A673 (cell line): ENCODE measurements at regions not wholly inside any gene's neighbourhood (a gene's known extent, or its start where the extent isn't known, plus 50 kb on each side); places are given as distances from the start of the nearest gene placed in this dataset.
"Not testable (repeated sequence)": the region's sequence is repeated elsewhere in the genome, so short reads cannot be mapped to it uniquely, and the experiment has no call there.

ENCODE experiments used
- BruUV-seq: library from RNA; stranded (reverse); fragments of 400-500 nt; replicated peaks from 2 replicates; lab custom pipeline; 2021; lab: Mats Ljungman, UMichigan
- CTCF ChIA-PET: fragments of 300-600 bp; sonication (Branson Sonifier 250); formaldehyde crosslinking; loops from one replicate; lab custom pipeline; 2022; ENCODE audit warnings: antibody characterized with exemption; lab: Charles Lee
- POLR2A ChIA-PET: fragments of 300-600 bp; sonication (Branson Sonifier 250); formaldehyde crosslinking; loops from one replicate; lab custom pipeline; 2022; ENCODE audit warnings: antibody characterized with exemption; ENCODE audit not compliant: low non-redundant PET; lab: Charles Lee
- DNase-seq: peaks from one replicate; pipeline ENCODE4 v3.0.0-alpha.2; 2015; ENCODE audit warnings: low spot score
- H3K27ac ChIP-seq: fragments of 200-600 bp; sonication (generic); 2 replicates; pipeline ENCODE4 v1.5.1; 2016; ENCODE audit warnings: mixed run types, low read depth, mild to moderate bottlenecking, mixed read lengths, antibody characterized with exemption, low read length; ENCODE audit not compliant: poor library complexity, severe bottlenecking
- H3K27me3 ChIP-seq: fragments of 200-600 bp; sonication (generic); replicated peaks from 2 replicates; pipeline ENCODE4 v1.6.1; 2017; ENCODE audit warnings: mixed run types, low read depth, mild to moderate bottlenecking, mixed read lengths, antibody characterized with exemption, low read length; ENCODE audit not compliant: insufficient read depth, poor library complexity
- H3K36me3 ChIP-seq: fragments of 200-600 bp; sonication (generic); 2 replicates; pipeline ENCODE4 v1.6.1; 2016; ENCODE audit warnings: mixed run types, mild to moderate bottlenecking, mixed read lengths, antibody characterized with exemption, low read length; ENCODE audit not compliant: insufficient read depth, poor library complexity, severe bottlenecking
- H3K4me1 ChIP-seq: fragments of 200-600 bp; sonication (generic); 2 replicates; pipeline ENCODE4 v1.6.1; 2017; ENCODE audit warnings: mixed run types, mild to moderate bottlenecking, mixed read lengths, antibody characterized with exemption, low read length; ENCODE audit not compliant: insufficient read depth, poor library complexity, severe bottlenecking
- H3K4me3 ChIP-seq: fragments of 200-600 bp; sonication (generic); 2 replicates; pipeline ENCODE4 v1.5.1; 2016; ENCODE audit warnings: low read depth, mixed run types, mild to moderate bottlenecking, mixed read lengths, low read length; ENCODE audit not compliant: poor library complexity, severe bottlenecking
- H3K9me3 ChIP-seq: fragments of 200-600 bp; sonication (generic); 2 replicates; pipeline ENCODE4 v1.6.1; 2016; ENCODE audit warnings: mixed run types, low read depth, mild to moderate bottlenecking, mixed read lengths, antibody characterized with exemption, low read length; ENCODE audit not compliant: poor library complexity, severe bottlenecking
- CTCF ChIP-seq: fragments of 300-800, 200-600 bp; sonication (generic); conservative IDR thresholded peaks from 2 replicates; pipeline ENCODE4 v1.5.1; 2017; ENCODE audit warnings: low read depth, mild to moderate bottlenecking, antibody characterized with exemption, low read length, moderate library complexity, mixed read lengths
- EZH2 ChIP-seq: fragments of 200-600 bp; sonication (generic); IDR thresholded peaks from 2 replicates; pipeline ENCODE4 v1.6.1; 2017; ENCODE audit warnings: borderline replicate concordance, low read depth, mild to moderate bottlenecking, mixed read lengths, antibody characterized with exemption, low read length; ENCODE audit not compliant: poor library complexity, severe bottlenecking
- intact Hi-C: fragments of 100-400 bp; cut with micrococcal nuclease; formaldehyde crosslinking; loops from one replicate; pipeline ENCODE4 v1.10.0; 2022; ENCODE audit not compliant: unreplicated experiment

- POLR2A ChIA-PET: interaction anchor here (0.6 kb wide), 1 partner anchor 9 kb away, joined by 4 read pairs; no protein-coding TSS in a partner anchor
- peak overlapping the region; percentile 75 for H3K27ac ChIP-seq
- BruUV-seq: no TSS peak
- CTCF ChIA-PET: no interaction called here
- TF ChIP-seq EZH2 (no peak), CTCF (no peak)
- no peaks in the 10 kb centered on the region for H3K36me3 ChIP-seq
- peak overlapping the region; percentile 41 for H3K4me3 ChIP-seq
- H3K4me1 ChIP-seq: peaks cover 12% of the 10 kb centered on the region
- DNase-seq: peak; percentile 54
- intact Hi-C loops: loop anchor here (10.0 kb wide), 1 partner anchor 1115 kb away; a partner anchor contains a TSS
- H3K9me3 ChIP-seq: no peaks in the 10 kb centered on the region
- H3K27me3 ChIP-seq: no peaks in the 10 kb centered on the region
These were observed 107.5 kb upstream of the PRSS16 start for GRCh38 chr6:27139756-27140579.

- H3K27me3 ChIP-seq: no peaks in the 10 kb centered on the region
- no peaks in the 10 kb centered on the region for H3K9me3 ChIP-seq
- no peak for DNase-seq
- intact Hi-C loops: no loop called here
- no TSS peak for BruUV-seq
- peak overlapping the region; percentile 47 for H3K27ac ChIP-seq
- H3K4me1 ChIP-seq: peaks cover 12% of the 10 kb centered on the region
- ChIA-PET POLR2A (no interaction called here), CTCF (no interaction called here)
- no peak for TF ChIP-seq EZH2
- no peak for TF ChIP-seq CTCF
- H3K4me3 ChIP-seq: no peak overlapping the region
- H3K36me3 ChIP-seq: no peaks in the 10 kb centered on the region
These were observed 106.4 kb upstream of the PRSS16 start for GRCh38 chr6:27140999-27141528.

- POLR2A ChIA-PET: no interaction called here
- Histone ChIP-seq H3K4me1 (peaks cover 12% of the 10 kb centered on the region), H3K4me3 (no peak overlapping the region), H3K27me3 (no peaks in the 10 kb centered on the region), H3K9me3 (no peaks in the 10 kb centered on the region), H3K27ac (peak overlapping the region; percentile 47), H3K36me3 (no peaks in the 10 kb centered on the region)
- CTCF ChIA-PET: no interaction called here
- no TSS peak for BruUV-seq
- no peak for DNase-seq
- TF ChIP-seq EZH2: no peak
- no peak for TF ChIP-seq CTCF
- intact Hi-C loops: no loop called here
These were observed 105.9 kb upstream of the PRSS16 start for GRCh38 chr6:27141529-27142015.

- POLR2A ChIA-PET, intact Hi-C loops, H3K27me3 ChIP-seq, H3K27ac ChIP-seq, CTCF ChIA-PET, H3K9me3 ChIP-seq, DNase-seq, H3K4me3 ChIP-seq, H3K36me3 ChIP-seq, H3K4me1 ChIP-seq, BruUV-seq: not testable (repeated sequence)
These were observed 104.5 kb upstream of the PRSS16 start for GRCh38 chr6:27143020-27143388.
